ENCODE measurements at regions not wholly inside any gene's neighbourhood (a gene's known extent, or its start where the extent isn't known, plus 50 kb on each side); places are given as distances from the start of the nearest gene placed in this dataset.

GRCh38 chr1:242784084-242784483 is 259.6 kb upstream of the PLD5 start:
- RAD21 ChIA-PET (ENCODE audit: unreplicated experiment) = no interaction called here
- POLR2A ChIA-PET = no interaction called here
- CTCF ChIA-PET = no interaction called here
- no peaks in the 10 kb centered on the region for H4K20me1 ChIP-seq (ENCODE audit: control insufficient read depth, insufficient read depth)
- DNase-seq (ENCODE audit: low read depth, low spot score) (no peak), FAIRE-seq (no peak), ATAC-seq (peak; percentile 41)
- no peaks in the 10 kb centered on the region for H3K9me3 ChIP-seq (replicated peaks; ENCODE audit: control insufficient read depth, insufficient read depth, low read length)
- BruUV-seq (replicated peaks) = no TSS peak
- H3K4me1 ChIP-seq (ENCODE audit: control insufficient read depth, insufficient read depth, low read length) = no peaks in the 10 kb centered on the region
- H3K4me3 ChIP-seq = no peak overlapping the region
- WGBS (ENCODE audit: insufficient coverage, insufficient replicate concordance, low lambda C conversion rate, missing lambda C conversion rate) = 2% methylated on average over 4 of the region's 4 CpGs
- H3K27me3 ChIP-seq (replicated peaks in 1 of 2; ENCODE audit: control insufficient read depth in 2 of 2, insufficient read depth in 2 of 2, low read length in 1 of 2) = peaks cover 0 to 2% of the 10 kb centered on the region in 2 experiments; a peak in 2 of 4 replicates
- TF ChIP-seq MTA2 (IDR thresholded peaks at IDR 0.05; ENCODE audit: low read depth) (no peak), NR2C2 (IDR thresholded peaks at IDR 0.05; ENCODE audit: borderline replicate concordance, control insufficient read depth, insufficient read length, low read depth) (no peak), SKIL (IDR thresholded peaks at IDR 0.05; ENCODE audit: low read depth, poor library complexity, severe bottlenecking) (no peak), FOXK2 (IDR thresholded peaks at IDR 0.05) (no peak)
- no peak overlapping the region for H3K4me2 ChIP-seq (ENCODE audit: control insufficient read depth, insufficient read depth)
- H3K27ac ChIP-seq (ENCODE audit: control insufficient read depth, insufficient read depth) = no peak overlapping the region
- in situ Hi-C loops (cut with MboI) (loop anchor here (25.0 kb wide), 1 partner anchor 528 kb away; no protein-coding TSS in a partner anchor), intact Hi-C loops (cut with micrococcal nuclease; ENCODE audit: unreplicated experiment) (no loop called here)
- no peaks in the 10 kb centered on the region for H3K36me3 ChIP-seq (ENCODE audit: control insufficient read depth in 2 of 2, insufficient read depth in 2 of 2, low read length in 1 of 2)
- no peak overlapping the region for H2AFZ ChIP-seq (ENCODE audit: control insufficient read depth, low read depth, low read length)
- SMC1A ChIA-PET (ENCODE audit: uncharacterized antibody, unreplicated experiment) = no interaction called here
- no peak overlapping the region for H3K9ac ChIP-seq (ENCODE audit: control insufficient read depth, insufficient read depth, low read length)
- H3K79me2 ChIP-seq (ENCODE audit: control insufficient read depth, insufficient read depth, low read length) = no peaks in the 10 kb centered on the region

GRCh38 chr1:242774256-242774655 is 249.8 kb upstream of the PLD5 start:
- POLR2A ChIA-PET = no interaction called here
- CTCF ChIA-PET = interaction anchor here (1.0 kb wide), 1 partner anchor 42 kb away, joined by 4 read pairs; no protein-coding TSS in a partner anchor
- H3K9me3 ChIP-seq (replicated peaks; ENCODE audit: control insufficient read depth, insufficient read depth, low read length) = no peaks in the 10 kb centered on the region
- TF ChIP-seq SMAD5 (IDR thresholded peaks at IDR 0.05; ENCODE audit: low read depth) (no peak), SMARCA5 (IDR thresholded peaks at IDR 0.05) (no peak), ZBTB4 (CRISPR knock-in tag; IDR thresholded peaks at IDR 0.05) (no peak), IKZF1 (conservative IDR thresholded peaks at IDR 0.05) (no peak), CHD4 (IDR thresholded peaks at IDR 0.05) (no peak), WRNIP1 (IDR thresholded peaks at IDR 0.05; ENCODE audit: borderline replicate concordance, low read depth, low read length) (no peak)

More at GRCh38 chr1:242774256-242774655, 249.8 kb upstream of the PLD5 start:
- no peaks in the 10 kb centered on the region for H3K36me3 ChIP-seq (ENCODE audit: control insufficient read depth in 2 of 2, insufficient read depth in 2 of 2, low read length in 1 of 2)
- H2AFZ ChIP-seq (ENCODE audit: control insufficient read depth, low read depth, low read length) = no peak overlapping the region
- no peaks in the 10 kb centered on the region for H3K27me3 ChIP-seq (replicated peaks in 1 of 2; ENCODE audit: control insufficient read depth in 2 of 2, insufficient read depth in 2 of 2, low read length in 1 of 2)
- H3K4me2 ChIP-seq (ENCODE audit: control insufficient read depth, insufficient read depth) = no peak overlapping the region
- no peaks in the 10 kb centered on the region for H4K20me1 ChIP-seq (ENCODE audit: control insufficient read depth, insufficient read depth)
- BruUV-seq (replicated peaks) = no TSS peak
- no peaks in the 10 kb centered on the region for H3K4me1 ChIP-seq (ENCODE audit: control insufficient read depth, insufficient read depth, low read length)
- FAIRE-seq (no peak), DNase-seq (ENCODE audit: low read depth, low spot score) (no peak), ATAC-seq (no peak)
- no peak overlapping the region for H3K9ac ChIP-seq (ENCODE audit: control insufficient read depth, insufficient read depth, low read length)
- H3K27ac ChIP-seq (ENCODE audit: control insufficient read depth, insufficient read depth) = no peak overlapping the region
- RAD21 ChIA-PET (ENCODE audit: unreplicated experiment) = no interaction called here
- in situ Hi-C loops (cut with MboI) = no loop called here
- H3K4me3 ChIP-seq = no peak overlapping the region
- intact Hi-C loops (cut with micrococcal nuclease; ENCODE audit: unreplicated experiment) = no loop called here
- SMC1A ChIA-PET (ENCODE audit: uncharacterized antibody, unreplicated experiment) = no interaction called here
- WGBS (ENCODE audit: insufficient coverage, insufficient replicate concordance, low lambda C conversion rate, missing lambda C conversion rate) = 64% methylated on average over 5 of the region's 20 CpGs
- H3K79me2 ChIP-seq (ENCODE audit: control insufficient read depth, insufficient read depth, low read length) = no peaks in the 10 kb centered on the region

All from GM12878 (cell line).